Retinal pigment epithelial cell (primary cell): ENCODE measurements at regions not wholly inside any gene's neighbourhood (a gene's known extent, or its start where the extent isn't known, plus 50 kb on each side); places are given as distances from the start of the nearest gene placed in this dataset.

Experiments used
- DNase-seq: peaks from one replicate; pipeline ENCODE4 v3.0.0-alpha.2; 2010; ENCODE audit warnings: low read depth
- H3K4me3 ChIP-seq: 2 replicates; pipeline ENCODE4 v1.5.1; 2011; ENCODE audit warnings: mild to moderate bottlenecking, low read length, control low read depth, moderate library complexity
- CTCF ChIP-seq: conservative IDR thresholded peaks from 2 replicates; pipeline ENCODE4 v1.5.1; 2011; ENCODE audit warnings: low read depth, low read length, control low read depth, inconsistent platforms

- no peak overlapping the region for H3K4me3 ChIP-seq
- TF ChIP-seq CTCF: no peak
- DNase-seq: no peak
Measured at GRCh38 chr18:72410399-72410798, 133.7 kb downstream of the CBLN2 start.

GRCh38 chr18:72409903-72410302 is 134.2 kb downstream of the CBLN2 start:
- no peak for DNase-seq
- H3K4me3 ChIP-seq: no peak overlapping the region
- no peak for TF ChIP-seq CTCF

GRCh38 chr18:72407048-72407447 is 137.1 kb downstream of the CBLN2 start:
- TF ChIP-seq CTCF: no peak
- DNase-seq: no peak
- H3K4me3 ChIP-seq: no peak overlapping the region

- no peak for DNase-seq
- no peak for TF ChIP-seq CTCF
- H3K4me3 ChIP-seq: no peak overlapping the region
Measured at GRCh38 chr18:72391951-72392350, 152.2 kb downstream of the CBLN2 start.

- TF ChIP-seq CTCF: no peak
- H3K4me3 ChIP-seq: no peak overlapping the region
- DNase-seq: no peak
Measured at GRCh38 chr18:72391427-72391826, 152.7 kb downstream of the CBLN2 start.

GRCh38 chr18:72378016-72378415 is 166.1 kb downstream of the CBLN2 start:
- no peak for TF ChIP-seq CTCF
- DNase-seq: no peak

GRCh38 chr18:72376256-72376655 is 167.9 kb downstream of the CBLN2 start:
- no peak overlapping the region for H3K4me3 ChIP-seq
- DNase-seq: no peak
- no peak for TF ChIP-seq CTCF

More at GRCh38 chr18:72378016-72378415, 166.1 kb downstream of the CBLN2 start:
- H3K4me3 ChIP-seq: no peak overlapping the region
